Endothelial cell of umbilical vein (primary cell): ENCODE measurements at regions not wholly inside any gene's neighbourhood (a gene's known extent, or its start where the extent isn't known, plus 50 kb on each side); places are given as distances from the start of the nearest gene placed in this dataset.

Source experiments
- EZH2 ChIP-seq: IDR thresholded peaks from 2 replicates; pipeline ENCODE4 v1.6.1; 2012; ENCODE audit warnings: borderline replicate concordance, low read depth, mild to moderate bottlenecking, moderate library complexity, low read length, inconsistent platforms; ENCODE audit not compliant: severe bottlenecking
- GATA2 ChIP-seq: IDR thresholded peaks from 2 replicates; pipeline ENCODE4 v1.7.0; 2011; ENCODE audit warnings: low read depth, mild to moderate bottlenecking, moderate library complexity, mixed read lengths, low read length; ENCODE audit not compliant: insufficient read length, insufficient read depth
- JUN ChIP-seq: IDR thresholded peaks from 2 replicates; pipeline ENCODE4 v1.6.1; 2011; ENCODE audit warnings: borderline replicate concordance, low read depth; ENCODE audit not compliant: insufficient read length, insufficient read depth
- MYC ChIP-seq: IDR thresholded peaks from one replicate; pipeline ENCODE4 v1.6.1; 2011; ENCODE audit warnings: mild to moderate bottlenecking, low read depth, low read length
- POLR2A ChIP-seq: IDR thresholded peaks from 2 replicates; pipeline ENCODE4 v1.6.1; 2012; ENCODE audit warnings: low read depth, mild to moderate bottlenecking, control low read depth, low read length
- POLR2AphosphoS5 ChIP-seq: IDR thresholded peaks from 2 replicates; pipeline ENCODE4 v1.6.1; 2012; ENCODE audit warnings: low read depth, mild to moderate bottlenecking, control low read depth, low read length, moderate library complexity; ENCODE audit not compliant: insufficient read depth
- TF ChIP-seq, protein P1 (sequence below), 2 donors: IDR thresholded peaks; 1 replicate in 1 of 2; 2 replicates in 1 of 2; pipeline ENCODE4 v1.5.1; 2011; ENCODE audit warnings: low read length in 2 of 2, mild to moderate bottlenecking in 2 of 2, moderate library complexity in 2 of 2, control low read depth in 1 of 2, inconsistent platforms in 1 of 2, low read depth in 1 of 2; ENCODE audit not compliant: insufficient read depth in 1 of 2; ENCODE audit errors: extremely low read depth in 1 of 2
- TF ChIP-seq, protein P2 (sequence below): IDR thresholded peaks from 2 replicates; pipeline ENCODE4 v1.6.1; 2011; ENCODE audit not compliant: insufficient read depth, insufficient read length

DNA sequence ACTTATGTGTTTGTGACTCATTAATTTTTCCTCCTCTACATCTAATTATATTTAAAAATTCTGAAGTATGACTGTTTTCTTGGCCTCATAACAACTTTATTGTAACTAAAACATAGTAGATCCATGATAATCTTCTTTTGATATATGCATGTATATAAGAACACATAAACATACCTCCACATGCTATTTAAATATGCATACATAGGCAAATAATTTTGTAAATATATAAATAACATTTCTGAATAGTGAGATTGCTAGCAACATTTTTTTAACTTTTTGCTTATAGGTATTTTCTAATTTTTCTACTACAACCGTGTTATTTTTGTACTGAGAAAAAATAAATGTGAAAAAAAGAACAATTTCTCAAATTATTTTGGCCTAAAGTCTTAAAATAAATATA is 627.6 kb downstream of the HTR1B start:
- TF ChIP-seq EZH2 (no peak), POLR2A (no peak), POLR2AphosphoS5 (no peak), GATA2 (no peak), MYC (no peak), JUN (no peak)
- TF ChIP-seq, protein P1, sequence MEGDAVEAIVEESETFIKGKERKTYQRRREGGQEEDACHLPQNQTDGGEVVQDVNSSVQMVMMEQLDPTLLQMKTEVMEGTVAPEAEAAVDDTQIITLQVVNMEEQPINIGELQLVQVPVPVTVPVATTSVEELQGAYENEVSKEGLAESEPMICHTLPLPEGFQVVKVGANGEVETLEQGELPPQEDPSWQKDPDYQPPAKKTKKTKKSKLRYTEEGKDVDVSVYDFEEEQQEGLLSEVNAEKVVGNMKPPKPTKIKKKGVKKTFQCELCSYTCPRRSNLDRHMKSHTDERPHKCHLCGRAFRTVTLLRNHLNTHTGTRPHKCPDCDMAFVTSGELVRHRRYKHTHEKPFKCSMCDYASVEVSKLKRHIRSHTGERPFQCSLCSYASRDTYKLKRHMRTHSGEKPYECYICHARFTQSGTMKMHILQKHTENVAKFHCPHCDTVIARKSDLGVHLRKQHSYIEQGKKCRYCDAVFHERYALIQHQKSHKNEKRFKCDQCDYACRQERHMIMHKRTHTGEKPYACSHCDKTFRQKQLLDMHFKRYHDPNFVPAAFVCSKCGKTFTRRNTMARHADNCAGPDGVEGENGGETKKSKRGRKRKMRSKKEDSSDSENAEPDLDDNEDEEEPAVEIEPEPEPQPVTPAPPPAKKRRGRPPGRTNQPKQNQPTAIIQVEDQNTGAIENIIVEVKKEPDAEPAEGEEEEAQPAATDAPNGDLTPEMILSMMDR (IDR thresholded peaks at IDR 0.05; ENCODE audit: extremely low read depth in 1 of 2, insufficient read depth in 1 of 2, low read depth in 1 of 2, low read length in 2 of 2) = no peak
- TF ChIP-seq, protein P2, sequence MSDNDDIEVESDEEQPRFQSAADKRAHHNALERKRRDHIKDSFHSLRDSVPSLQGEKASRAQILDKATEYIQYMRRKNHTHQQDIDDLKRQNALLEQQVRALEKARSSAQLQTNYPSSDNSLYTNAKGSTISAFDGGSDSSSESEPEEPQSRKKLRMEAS = no peak
